Femur (tissue), 1 donor: ENCODE measurements at regions not wholly inside any gene's neighbourhood (a gene's known extent, or its start where the extent isn't known, plus 50 kb on each side); places are given as distances from the start of the nearest gene placed in this dataset.

Experiments used
- DNase-seq: peaks from one replicate; pipeline ENCODE4 v3.0.0-alpha.2; 2017

DNA sequence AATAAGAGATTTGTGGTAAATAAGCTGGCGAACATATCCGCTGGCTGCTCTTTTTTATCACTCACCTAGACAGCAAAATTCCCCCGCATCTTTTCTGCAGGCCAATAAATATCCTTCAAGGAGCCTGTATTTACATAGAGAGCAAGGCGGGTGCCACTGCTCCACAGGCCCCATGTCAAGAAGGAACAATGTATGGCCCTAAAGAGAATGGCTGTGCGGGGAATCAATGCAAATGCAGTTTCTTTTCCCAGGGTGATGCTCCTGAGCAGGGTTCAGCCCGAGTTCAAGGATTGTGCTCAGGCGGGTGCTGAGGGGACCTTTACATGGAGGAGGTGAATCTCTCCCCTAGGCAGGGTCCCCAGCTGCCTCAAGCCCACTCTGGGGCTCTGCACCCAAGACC is 494.2 kb upstream of the ZMIZ1 start:
- no peak for DNase-seq

DNA sequence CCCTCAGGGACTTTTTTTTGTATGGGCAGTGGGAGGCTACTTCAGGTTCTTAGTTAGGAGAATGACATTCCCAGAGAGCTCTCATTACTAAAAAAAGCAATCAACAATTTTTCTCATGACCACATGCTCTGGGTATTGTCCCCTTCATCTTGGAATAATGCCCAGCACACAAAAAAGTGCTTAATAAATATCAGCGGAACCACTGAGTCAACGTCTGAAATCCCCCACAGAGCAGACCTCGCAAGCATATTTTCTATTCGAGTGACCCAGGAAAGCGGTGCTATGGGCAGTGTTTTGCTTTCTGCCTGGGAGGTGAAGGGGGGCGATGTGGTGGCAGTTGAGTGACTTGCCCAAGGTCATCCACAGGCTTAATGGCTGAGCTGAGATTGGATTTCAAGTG is 493.4 kb upstream of the ZMIZ1 start:
- no peak for DNase-seq

- DNase-seq: no peak
Observed at GRCh38 chr10:78576276-78576675, 492.5 kb upstream of the ZMIZ1 start.

DNA sequence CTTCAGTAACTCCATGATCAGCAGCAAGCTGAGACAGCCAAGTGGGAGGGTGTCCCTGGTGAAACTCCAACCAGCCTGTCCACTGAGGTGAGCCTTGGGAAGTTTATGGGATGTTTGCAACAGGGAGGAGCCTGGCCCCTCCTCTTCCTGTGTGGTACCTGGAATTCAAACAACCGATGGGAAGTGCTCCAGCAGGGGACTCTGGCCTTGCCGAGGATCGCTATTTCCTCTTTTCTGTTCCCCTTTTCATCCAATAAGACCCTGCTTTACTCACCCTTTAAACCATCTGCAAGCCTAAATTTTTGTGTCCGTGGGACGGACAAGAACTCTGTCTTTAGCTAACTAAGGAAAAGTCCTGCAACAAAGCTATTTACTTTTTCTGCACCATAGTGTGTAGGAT is 491.1 kb upstream of the ZMIZ1 start:
- no peak for DNase-seq

DNA sequence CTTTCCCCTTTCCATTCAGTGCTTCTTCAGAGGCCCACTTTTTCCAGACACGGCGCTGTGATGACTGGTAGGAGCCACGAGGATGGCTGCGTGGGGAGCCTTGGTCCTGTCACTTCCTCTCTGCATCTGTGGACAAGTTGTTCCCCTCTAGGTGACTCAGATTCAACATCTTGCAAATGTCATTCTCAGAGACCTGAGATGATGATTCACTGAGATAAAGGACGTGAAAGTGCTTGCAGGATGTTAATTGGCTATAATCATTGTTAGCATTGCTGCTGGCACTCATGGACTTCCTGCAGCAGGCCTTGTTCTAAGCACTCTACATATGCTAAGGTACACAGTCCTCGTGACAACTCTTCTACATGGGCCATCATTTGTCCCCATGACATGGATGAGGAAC is 489.8 kb upstream of the ZMIZ1 start:
- DNase-seq: no peak

- no peak for DNase-seq
Observed at GRCh38 chr10:78579576-78579975, 489.2 kb upstream of the ZMIZ1 start.

DNA sequence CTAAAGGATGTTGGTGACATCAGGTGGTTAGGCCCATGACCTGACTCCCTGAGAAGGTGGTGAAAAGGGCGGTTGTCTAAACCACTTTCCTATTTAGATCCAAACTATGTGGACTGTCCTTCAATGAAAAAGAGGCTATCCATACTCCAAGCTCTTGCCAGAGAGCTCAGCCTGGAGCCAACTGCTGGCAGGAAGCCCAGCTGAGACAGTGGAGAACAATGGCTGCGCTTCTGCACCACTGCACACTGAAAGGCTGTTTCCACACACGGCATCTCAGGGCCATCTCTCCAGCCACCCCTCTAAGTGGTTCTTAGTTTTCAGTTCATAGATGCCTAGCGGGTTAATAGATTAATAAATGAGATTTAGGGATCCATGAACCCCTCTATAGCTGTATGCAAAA is 488.8 kb upstream of the ZMIZ1 start:
- DNase-seq: peak; percentile 77

DNA sequence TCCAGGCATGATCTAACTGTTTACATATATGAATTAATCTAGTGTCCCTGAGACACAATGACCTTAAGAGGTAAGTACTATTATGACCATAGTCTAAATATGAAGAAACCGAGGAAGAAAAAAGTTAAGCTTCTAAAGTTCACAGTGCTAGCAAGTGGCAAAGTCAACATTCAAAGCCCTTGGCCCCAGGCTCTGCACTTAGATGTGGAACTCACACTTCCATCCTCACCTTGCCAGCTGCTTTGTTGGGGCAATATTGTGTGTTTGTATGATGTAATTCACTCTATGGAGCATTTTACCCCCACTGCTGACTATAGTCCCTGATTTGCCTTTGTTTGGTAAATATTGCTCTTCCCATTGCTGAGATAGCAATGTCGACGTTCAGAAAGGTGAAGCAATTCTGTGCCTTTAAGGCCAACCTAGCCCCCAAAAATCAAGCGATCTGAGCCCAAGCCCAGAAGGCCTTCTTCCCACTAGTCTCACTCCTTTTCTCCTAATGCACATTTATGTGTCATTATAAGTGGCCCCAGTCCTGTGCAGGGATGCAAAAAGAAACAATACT is 487.6 kb upstream of the ZMIZ1 start:
- DNase-seq: no peak

- DNase-seq: no peak
Observed at GRCh38 chr10:78582540-78582939, 486.2 kb upstream of the ZMIZ1 start.

DNA sequence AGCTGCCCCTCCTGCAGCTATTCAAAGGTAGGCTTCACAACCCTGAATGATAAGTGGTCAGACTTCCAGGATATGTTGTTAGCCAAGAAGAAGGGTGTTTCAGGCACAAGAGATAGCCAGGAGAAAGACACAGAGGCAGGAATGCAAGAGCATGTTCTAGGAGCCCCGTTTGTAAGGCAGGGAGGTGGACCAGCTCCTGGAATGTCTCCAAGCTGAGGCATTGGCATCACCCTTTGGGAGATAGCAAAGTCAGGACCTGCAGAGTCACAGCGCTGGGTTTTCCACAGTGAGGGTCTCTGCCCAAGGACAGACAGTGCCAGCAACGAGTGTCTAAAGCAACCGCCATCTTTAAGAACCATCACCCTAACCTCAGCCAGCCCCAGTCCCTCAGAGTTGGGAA is 484.5 kb upstream of the ZMIZ1 start:
- no peak for DNase-seq

DNA sequence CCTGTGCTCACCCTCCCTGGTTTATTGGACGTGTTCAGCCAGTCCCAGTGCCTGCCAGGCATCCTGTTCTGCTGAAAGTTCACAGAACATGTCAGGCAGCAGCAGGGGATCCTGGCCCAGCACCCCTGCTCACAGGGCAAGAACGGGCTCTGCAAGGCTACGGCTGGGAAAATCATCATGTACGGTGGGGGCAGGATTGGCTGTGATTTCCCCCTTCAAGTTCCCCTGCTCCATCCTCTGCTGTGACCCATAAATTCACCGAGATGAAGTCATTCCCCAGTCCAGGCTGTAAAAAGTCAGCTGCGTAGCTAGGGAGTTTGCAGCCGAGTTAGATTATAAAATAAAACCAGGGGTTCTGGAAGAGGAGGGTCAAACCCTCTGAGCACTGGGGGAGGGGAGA is 484.1 kb upstream of the ZMIZ1 start:
- peak; percentile 62 for DNase-seq

GRCh38 chr10:78585952-78586351 is 482.8 kb upstream of the ZMIZ1 start:
- no peak for DNase-seq

DNA sequence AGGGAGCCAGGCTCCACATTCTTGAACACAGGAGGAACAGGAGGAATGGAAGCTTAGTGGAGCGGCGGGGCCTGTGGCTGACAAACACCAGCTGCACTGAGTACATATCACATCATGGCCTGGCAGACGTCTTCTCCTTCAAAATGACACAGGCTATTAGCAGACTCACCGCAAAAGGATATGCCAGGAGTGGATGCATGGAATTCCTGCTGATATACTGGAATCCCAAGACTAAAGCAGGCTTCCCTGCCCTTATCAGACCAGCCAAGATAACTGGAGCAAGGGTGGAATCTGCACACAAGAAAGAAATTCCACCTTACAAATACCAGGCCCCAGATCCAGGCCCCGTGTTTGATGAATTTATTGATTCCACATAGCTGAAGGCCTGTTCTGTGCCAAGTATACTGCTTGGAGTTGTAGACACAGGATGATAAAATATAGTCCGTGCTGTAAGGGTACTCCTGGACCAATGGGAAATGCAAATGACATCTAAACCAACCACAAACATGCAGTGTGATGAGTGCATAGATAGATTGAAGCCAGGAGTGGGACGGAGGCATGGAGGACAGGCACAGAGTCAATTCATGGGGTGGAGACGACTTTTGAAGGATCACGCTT is 480.5 kb upstream of the ZMIZ1 start:
- peak; percentile 67 for DNase-seq

DNA sequence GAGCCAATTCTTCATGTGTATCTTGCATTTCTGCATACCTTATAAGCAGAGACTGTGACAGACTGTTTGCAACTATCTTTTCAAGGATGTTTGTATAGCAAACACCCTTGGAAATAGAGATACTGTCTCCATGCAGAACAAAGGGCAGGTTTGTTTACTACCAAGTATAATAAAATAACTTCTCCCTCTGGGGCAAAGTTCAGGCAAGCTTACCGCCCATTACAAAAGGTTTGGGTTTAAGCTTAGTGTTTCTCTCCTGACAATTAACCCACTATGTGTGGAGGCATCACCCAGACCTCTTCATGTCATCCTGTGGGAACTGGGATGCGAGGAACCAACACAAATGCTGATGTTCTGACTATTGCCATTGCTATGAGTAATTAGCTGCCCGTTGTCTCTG is 479.1 kb upstream of the ZMIZ1 start:
- DNase-seq: no peak

GRCh38 chr10:78591066-78591465 is 477.7 kb upstream of the ZMIZ1 start:
- no peak for DNase-seq

DNA sequence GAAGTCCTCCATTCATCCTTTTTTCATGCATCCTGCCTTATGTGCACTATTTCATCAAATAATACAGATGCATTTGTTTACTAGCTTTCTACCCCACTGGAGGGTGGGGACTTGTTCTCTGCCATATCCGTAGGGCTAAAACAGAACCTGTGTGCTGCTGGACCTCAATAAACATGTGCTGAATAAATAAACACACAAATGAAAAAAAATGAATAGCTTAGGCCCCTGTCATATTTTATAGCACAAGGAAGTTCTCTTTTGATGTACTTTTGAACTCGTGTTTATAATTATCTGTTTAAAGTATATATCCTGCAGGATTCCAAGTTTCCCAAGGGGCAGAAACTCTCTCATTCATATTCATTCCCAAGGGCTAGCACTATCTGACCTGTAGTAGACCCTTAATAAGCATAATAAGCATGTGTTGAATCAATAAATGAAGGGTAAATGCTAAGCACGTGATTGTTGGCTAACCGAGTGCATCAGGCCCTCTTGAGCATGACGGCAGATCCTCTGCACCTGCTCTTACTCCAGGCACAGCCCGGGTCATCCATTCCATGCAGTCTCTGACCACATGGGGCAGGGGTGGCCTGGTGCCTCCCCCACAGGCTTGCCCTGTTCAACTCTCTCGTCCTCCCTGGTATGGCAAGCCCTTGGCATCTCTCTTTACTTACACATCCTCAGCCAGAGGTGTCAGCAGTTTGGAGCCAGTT is 474.1 kb upstream of the ZMIZ1 start:
- DNase-seq: no peak

DNA sequence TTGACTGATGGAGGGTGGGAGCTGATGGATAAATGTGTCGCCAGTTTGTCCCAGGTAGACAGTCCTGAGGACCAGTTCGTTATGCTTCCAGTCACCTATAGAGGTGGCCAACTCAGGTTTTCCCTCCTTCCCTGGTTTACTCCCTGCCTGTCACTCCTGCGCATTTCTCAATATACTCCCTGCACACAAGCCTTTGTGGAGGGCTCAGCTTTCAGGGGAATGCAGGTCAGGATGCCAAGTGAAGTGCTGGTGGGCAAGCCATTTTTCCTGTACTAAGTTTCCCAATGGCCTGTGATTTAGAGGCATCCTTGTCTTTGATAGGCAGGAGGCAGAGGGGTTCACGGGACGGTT is 473.5 kb upstream of the ZMIZ1 start:
- DNase-seq: no peak

- no peak for DNase-seq
Observed at GRCh38 chr10:78596556-78596955, 472.2 kb upstream of the ZMIZ1 start.

DNA sequence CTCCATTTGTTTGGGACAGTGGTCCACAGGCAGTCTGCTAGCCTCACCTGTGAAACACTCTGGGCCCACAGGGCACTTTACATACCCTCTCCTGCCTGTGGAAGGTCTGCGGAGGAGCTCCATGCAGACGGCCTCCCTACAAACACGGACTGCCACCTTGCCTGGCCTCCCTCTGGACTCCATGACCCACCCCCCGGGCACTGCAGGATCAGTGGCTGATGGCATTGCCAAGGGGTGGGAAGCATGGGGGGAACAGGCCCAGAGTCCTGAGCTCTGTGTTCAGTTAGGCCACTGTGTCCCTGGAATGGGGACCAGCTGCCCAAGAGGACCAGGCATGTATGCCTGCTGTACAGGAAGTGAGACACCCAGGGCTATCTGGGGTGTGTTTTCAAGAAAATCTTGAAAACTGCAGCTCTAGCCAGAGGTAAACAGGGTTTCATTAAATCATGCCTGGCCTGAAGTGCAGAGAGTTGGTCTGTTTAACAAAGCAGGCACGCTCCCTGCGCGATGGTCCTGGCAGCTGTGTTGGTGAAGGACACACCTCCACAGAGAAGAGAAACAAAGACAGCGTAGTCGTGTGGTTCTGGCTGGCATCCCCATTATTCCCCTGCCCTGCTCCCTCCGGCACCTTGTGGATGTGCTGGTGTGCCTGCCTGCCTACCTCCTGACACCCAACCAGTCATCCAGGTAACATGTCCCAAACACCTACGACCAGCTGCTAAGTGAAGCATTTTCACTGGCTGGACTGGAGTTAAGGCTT is 470.8 kb upstream of the ZMIZ1 start:
- DNase-seq: no peak

GRCh38 chr10:78599122-78599853 is 469.5 kb upstream of the ZMIZ1 start:
- no peak for DNase-seq

DNA sequence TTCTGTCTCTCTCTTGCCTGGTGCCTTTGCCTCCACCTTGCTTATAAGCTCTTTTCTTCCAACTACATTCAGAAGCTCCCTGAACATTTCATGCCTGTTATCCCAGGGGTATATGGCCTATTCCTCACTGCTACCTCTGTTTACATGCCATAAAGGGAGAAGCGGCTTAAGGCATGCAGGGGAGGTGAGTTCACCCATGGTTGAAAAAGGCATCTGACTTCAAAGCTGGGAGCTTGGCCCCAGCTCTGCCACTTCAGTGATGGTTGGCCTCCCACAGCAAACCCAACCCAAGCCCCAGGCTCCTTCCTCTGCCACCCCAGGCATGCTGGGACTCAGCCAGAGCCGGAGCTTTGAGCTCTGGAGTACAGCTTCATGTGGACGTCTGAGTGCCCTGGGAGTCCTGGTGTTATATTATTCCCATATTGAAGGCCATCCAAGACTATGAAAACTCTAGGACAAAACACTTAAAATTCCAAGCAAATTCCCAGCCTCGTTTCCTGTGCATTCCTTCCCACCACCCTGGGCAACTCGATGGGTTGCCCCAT is 468.6 kb upstream of the ZMIZ1 start:
- no peak for DNase-seq

DNA sequence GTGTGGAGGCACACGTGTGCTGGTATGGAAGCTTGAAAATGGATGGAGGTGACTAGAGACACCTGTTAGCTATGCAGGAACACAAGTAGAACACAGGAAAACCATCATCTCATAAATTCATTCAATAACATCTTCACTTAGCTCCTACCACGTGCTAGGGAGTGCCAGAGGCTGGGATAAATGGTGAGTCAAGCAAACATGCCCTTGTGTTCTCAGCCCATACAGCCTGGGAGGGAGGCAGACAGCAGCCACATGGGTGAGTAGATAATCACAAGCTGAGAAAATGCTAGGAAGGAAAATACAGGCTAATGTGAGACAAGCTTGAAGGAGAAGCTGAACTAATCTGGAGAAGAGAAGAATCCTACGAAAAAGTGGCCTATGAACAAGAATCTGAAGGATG is 468.0 kb upstream of the ZMIZ1 start:
- DNase-seq: no peak
